Muscle layer of duodenum (tissue), 2 donors: ENCODE measurements at regions not wholly inside any gene's neighbourhood (a gene's known extent, or its start where the extent isn't known, plus 50 kb on each side); places are given as distances from the start of the nearest gene placed in this dataset.

Source experiments
- H3K27ac ChIP-seq: one replicate; pipeline ENCODE4 v1.7.0; 2013; ENCODE audit warnings: mild to moderate bottlenecking, low read length
- H3K27me3 ChIP-seq: one replicate; pipeline ENCODE4 v1.7.0; 2013; ENCODE audit warnings: low read depth, mild to moderate bottlenecking, control low read depth, low read length
- H3K36me3 ChIP-seq, 2 donors: one replicate each; pipeline ENCODE4 v1.7.0; 2013; ENCODE audit warnings: low read length in 2 of 2, control low read depth in 1 of 2, mild to moderate bottlenecking in 1 of 2; ENCODE audit not compliant: insufficient read depth in 2 of 2, control insufficient read depth in 1 of 2
- H3K4me1 ChIP-seq, 2 donors: one replicate each; pipeline ENCODE4 v1.7.0; 2013; ENCODE audit warnings: low read length in 2 of 2, mild to moderate bottlenecking in 2 of 2, control low read depth in 1 of 2, moderate library complexity in 1 of 2; ENCODE audit not compliant: insufficient read depth in 2 of 2, control insufficient read depth in 1 of 2
- H3K4me3 ChIP-seq, 2 donors: one replicate each; pipeline ENCODE4 v1.7.0; 2013; ENCODE audit warnings: low read length in 2 of 2, low read depth in 1 of 2, mild to moderate bottlenecking in 1 of 2
- H3K9me3 ChIP-seq, 2 donors: one replicate each; pipeline ENCODE4 v1.7.0; 2013; ENCODE audit warnings: low read length in 2 of 2, control low read depth in 1 of 2, mild to moderate bottlenecking in 1 of 2; ENCODE audit not compliant: control insufficient read depth in 1 of 2
- donor health status: healthy.

- Histone ChIP-seq H3K9me3 (no peaks in the 10 kb centered on the region), H3K4me3 (no peak overlapping the region), H3K27me3 (no peaks in the 10 kb centered on the region), H3K4me1 (no peaks in the 10 kb centered on the region), H3K36me3 (no peaks in the 10 kb centered on the region), H3K27ac (no peak overlapping the region)
Observed at GRCh38 chr11:70806461-70807194, 408.3 kb downstream of the CTTN start.

GRCh38 chr11:70807195-70807543 lies 408.8 kb downstream of the CTTN start:
- no peaks in the 10 kb centered on the region for H3K36me3 ChIP-seq
- no peaks in the 10 kb centered on the region for H3K9me3 ChIP-seq
- no peak overlapping the region for H3K4me3 ChIP-seq
- H3K4me1 ChIP-seq = no peaks in the 10 kb centered on the region
- no peaks in the 10 kb centered on the region for H3K27me3 ChIP-seq
- no peak overlapping the region for H3K27ac ChIP-seq

GRCh38 chr11:70808686-70809375 lies 410.5 kb downstream of the CTTN start:
- H3K36me3 ChIP-seq = no peaks in the 10 kb centered on the region
- H3K27ac ChIP-seq = no peak overlapping the region
- H3K27me3 ChIP-seq = no peaks in the 10 kb centered on the region
- no peaks in the 10 kb centered on the region for H3K4me1 ChIP-seq
- H3K9me3 ChIP-seq = no peaks in the 10 kb centered on the region
- H3K4me3 ChIP-seq = no peak overlapping the region

GRCh38 chr11:70810133-70810532 lies 411.8 kb downstream of the CTTN start:
- Histone ChIP-seq H3K4me3 (no peak overlapping the region), H3K4me1 (no peaks in the 10 kb centered on the region), H3K27ac (no peak overlapping the region), H3K27me3 (no peaks in the 10 kb centered on the region), H3K9me3 (no peaks in the 10 kb centered on the region), H3K36me3 (no peaks in the 10 kb centered on the region)

- Histone ChIP-seq H3K4me3 (no peak overlapping the region), H3K4me1 (no peaks in the 10 kb centered on the region), H3K27me3 (no peaks in the 10 kb centered on the region), H3K27ac (no peak overlapping the region), H3K36me3 (no peaks in the 10 kb centered on the region), H3K9me3 (no peaks in the 10 kb centered on the region)
Observed at GRCh38 chr11:70810681-70811080, 412.4 kb downstream of the CTTN start.

DNA sequence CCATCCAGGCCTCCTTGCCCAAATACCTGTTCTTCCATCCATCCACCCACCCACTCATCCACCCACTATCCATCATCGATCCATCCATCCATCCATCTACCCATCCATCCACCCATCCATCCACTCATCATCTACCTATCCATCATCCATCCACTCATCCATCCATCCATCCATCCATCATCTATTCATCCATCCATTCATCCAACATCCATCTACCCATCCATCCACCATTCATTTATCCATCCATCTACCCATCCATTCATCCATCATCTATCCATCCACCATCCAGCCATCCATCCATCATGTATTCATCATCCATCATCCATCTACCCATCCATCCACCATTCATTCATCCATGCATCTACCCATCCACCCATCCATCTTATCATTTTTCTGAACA lies 413.2 kb downstream of the CTTN start:
- H3K9me3 ChIP-seq = no peaks in the 10 kb centered on the region

DNA sequence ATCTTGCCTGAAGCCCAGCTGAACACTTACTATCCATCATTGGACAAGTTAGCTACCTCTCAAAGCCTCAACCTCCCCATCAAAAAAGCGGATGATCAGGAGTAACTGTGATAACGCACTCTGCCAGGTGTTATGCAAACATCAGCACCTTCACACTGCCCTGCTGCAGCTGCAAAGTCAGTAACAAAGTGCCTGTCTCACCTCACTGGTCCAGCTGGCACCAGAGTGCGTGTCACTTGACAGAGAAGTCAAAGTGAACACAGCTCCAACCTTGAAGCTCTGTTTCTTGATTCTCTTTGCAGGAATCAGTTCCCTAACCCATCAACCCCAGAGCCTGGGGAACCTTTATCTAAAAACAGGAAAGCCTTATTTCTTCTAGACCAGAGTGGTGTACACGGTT lies 413.6 kb downstream of the CTTN start:
- no peaks in the 10 kb centered on the region for H3K4me1 ChIP-seq
- no peaks in the 10 kb centered on the region for H3K27me3 ChIP-seq
- H3K9me3 ChIP-seq = no peaks in the 10 kb centered on the region
- no peak overlapping the region for H3K27ac ChIP-seq
- no peaks in the 10 kb centered on the region for H3K36me3 ChIP-seq
- no peak overlapping the region for H3K4me3 ChIP-seq

More for the DNA sequence above, 413.2 kb downstream of the CTTN start:
- H3K27ac ChIP-seq = no peak overlapping the region
- H3K4me3 ChIP-seq = no peak overlapping the region
- H3K4me1 ChIP-seq = no peaks in the 10 kb centered on the region
- H3K27me3 ChIP-seq = no peaks in the 10 kb centered on the region
- H3K36me3 ChIP-seq = no peaks in the 10 kb centered on the region

DNA sequence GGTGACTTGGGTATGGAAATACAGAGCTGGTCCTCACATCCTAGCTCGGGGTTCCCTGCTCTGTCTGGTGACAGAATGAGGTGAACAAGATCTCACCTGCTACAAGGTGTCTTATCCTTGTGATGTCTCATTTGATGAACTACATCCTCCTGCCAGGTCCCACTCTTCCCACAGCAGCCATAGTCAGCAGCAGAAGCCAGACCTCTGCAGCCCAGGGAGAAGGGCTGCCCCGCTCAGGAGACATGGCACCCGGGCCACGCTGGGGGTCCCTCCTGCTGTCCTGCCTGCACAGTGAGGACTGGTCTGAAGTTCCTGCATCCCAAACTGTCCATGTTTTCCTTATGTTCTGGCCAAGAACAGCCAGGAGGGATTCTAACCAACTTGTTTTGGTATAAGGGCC lies 414.1 kb downstream of the CTTN start:
- Histone ChIP-seq H3K27me3 (no peaks in the 10 kb centered on the region), H3K4me3 (no peak overlapping the region), H3K4me1 (no peaks in the 10 kb centered on the region), H3K9me3 (no peaks in the 10 kb centered on the region), H3K36me3 (no peaks in the 10 kb centered on the region), H3K27ac (no peak overlapping the region)

GRCh38 chr11:70813651-70814050 lies 415.3 kb downstream of the CTTN start:
- H3K4me3 ChIP-seq = no peak overlapping the region
- H3K27me3 ChIP-seq = no peaks in the 10 kb centered on the region
- H3K36me3 ChIP-seq = no peaks in the 10 kb centered on the region
- H3K27ac ChIP-seq = no peak overlapping the region
- H3K9me3 ChIP-seq = no peaks in the 10 kb centered on the region
- H3K4me1 ChIP-seq = no peaks in the 10 kb centered on the region

DNA sequence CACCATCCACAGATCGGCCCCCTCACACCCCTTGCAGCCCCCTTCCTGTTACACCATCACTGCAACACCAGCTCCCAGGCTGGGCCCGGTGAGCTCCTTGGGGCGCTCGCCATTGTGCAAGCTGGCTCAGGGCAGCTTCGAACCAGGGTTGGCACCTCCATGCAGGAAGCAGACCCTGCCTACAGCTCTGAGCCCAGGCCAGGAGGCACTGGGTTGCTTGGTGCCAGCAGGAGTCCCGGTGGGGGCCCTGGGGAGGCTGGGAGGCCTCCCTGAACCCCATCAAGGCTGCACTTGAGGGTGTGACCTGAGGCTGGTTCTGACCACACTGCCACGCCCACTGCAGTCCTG lies 417.1 kb downstream of the CTTN start:
- Histone ChIP-seq H3K4me3 (no peak overlapping the region), H3K27ac (no peak overlapping the region), H3K9me3 (no peaks in the 10 kb centered on the region), H3K36me3 (no peaks in the 10 kb centered on the region), H3K27me3 (no peaks in the 10 kb centered on the region), H3K4me1 (no peaks in the 10 kb centered on the region)

DNA sequence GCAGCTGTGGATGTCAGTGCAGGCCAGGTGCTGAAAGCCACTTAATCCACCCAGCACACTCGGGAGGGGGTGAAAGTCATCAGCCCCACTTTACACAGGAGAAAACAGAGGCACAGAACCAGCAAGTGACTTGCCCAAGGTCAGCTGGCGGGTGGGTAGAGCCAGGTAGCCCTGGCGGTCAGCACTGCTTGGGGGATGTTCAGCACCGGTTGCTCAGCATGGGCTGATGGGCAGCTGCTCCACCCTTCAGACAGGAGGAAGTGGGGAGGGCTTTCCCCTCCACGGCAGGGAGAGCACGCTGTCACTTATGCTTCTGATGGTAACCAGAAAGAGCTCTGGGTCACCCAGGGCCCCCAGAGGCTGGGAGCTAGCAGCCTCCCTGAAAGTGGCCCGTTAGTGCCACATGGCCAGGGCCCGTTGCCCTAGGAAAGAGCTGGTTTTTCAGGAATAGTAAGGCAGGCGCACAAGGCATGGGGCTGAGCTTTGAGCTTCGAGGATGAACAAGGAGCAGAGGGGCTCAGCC lies 417.9 kb downstream of the CTTN start:
- Histone ChIP-seq H3K4me1 (no peaks in the 10 kb centered on the region), H3K4me3 (no peak overlapping the region), H3K27me3 (no peaks in the 10 kb centered on the region)

GRCh38 chr11:70818351-70818750 lies 420.0 kb downstream of the CTTN start:
- Histone ChIP-seq H3K27me3 (no peaks in the 10 kb centered on the region), H3K36me3 (no peaks in the 10 kb centered on the region), H3K4me3 (no peak overlapping the region), H3K9me3 (no peaks in the 10 kb centered on the region), H3K4me1 (no peaks in the 10 kb centered on the region), H3K27ac (no peak overlapping the region)

More for the DNA sequence above, 417.9 kb downstream of the CTTN start:
- Histone ChIP-seq H3K9me3 (no peaks in the 10 kb centered on the region), H3K36me3 (no peaks in the 10 kb centered on the region), H3K27ac (no peak overlapping the region)
